Endothelial cell of umbilical vein (primary cell): ENCODE measurements at regions not wholly inside any gene's neighbourhood (a gene's known extent, or its start where the extent isn't known, plus 50 kb on each side); places are given as distances from the start of the nearest gene placed in this dataset.

Source experiments
- BruUV-seq: library from RNA; stranded (reverse); fragments of 400-500 nt; replicated peaks from 2 replicates; lab custom pipeline; 2021; lab: Mats Ljungman, UMichigan
- CTCF ChIA-PET: fragments of 300-600, 350-600 bp; sonication (Branson Sonifier 250); formaldehyde crosslinking; loops from one replicate; lab custom pipeline; 2021; ENCODE audit warnings: antibody characterized with exemption, inconsistent platforms; lab: Charles Lee
- POLR2A ChIA-PET: fragments of 300-600, 350-600 bp; sonication (Branson Sonifier 250); formaldehyde crosslinking; loops from one replicate; lab custom pipeline; 2021; ENCODE audit warnings: antibody characterized with exemption, inconsistent platforms; lab: Charles Lee
- DNase-seq: peaks from one replicate; pipeline ENCODE4 v3.0.0-alpha.2; 2011; ENCODE audit warnings: low read depth, low spot score
- FAIRE-seq: peaks from 2 replicates; lab custom pipeline; 2011; peaks lifted over from hg19 to GRCh38; lab: Jason Lieb, UNC
- H2AFZ ChIP-seq: 2 replicates; pipeline ENCODE4 v1.6.0; 2012; ENCODE audit warnings: low read depth, low read length, control low read depth, inconsistent platforms
- H3K27ac ChIP-seq: 2 replicates; pipeline ENCODE4 v1.5.1; 2011; ENCODE audit warnings: low read depth, mild to moderate bottlenecking, control low read depth, low read length, moderate library complexity; ENCODE audit not compliant: insufficient read depth
- H3K27me3 ChIP-seq, 2 experiments: 2 replicates each; pipeline versions ENCODE4 v1.6.0 to v1.6.1; 2011; ENCODE audit warnings: low read length in 2 of 2, mixed read lengths in 1 of 2; ENCODE audit not compliant: control insufficient read depth in 2 of 2, insufficient read depth in 2 of 2
- H3K36me3 ChIP-seq, 2 experiments: 2 replicates in 1 of 2; 3 replicates in 1 of 2; pipeline ENCODE4 v1.5.1; 2011; ENCODE audit warnings: low read length in 2 of 2, mild to moderate bottlenecking in 1 of 2, moderate library complexity in 1 of 2; ENCODE audit not compliant: control insufficient read depth in 2 of 2, insufficient read depth in 2 of 2; ENCODE audit errors: extremely low read depth in 1 of 2
- H3K4me1 ChIP-seq: 3 replicates; pipeline ENCODE4 v1.5.1; 2011; ENCODE audit warnings: mild to moderate bottlenecking, low read length; ENCODE audit not compliant: control insufficient read depth, insufficient read depth; ENCODE audit errors: extremely low read depth
- H3K4me2 ChIP-seq: 2 replicates; pipeline ENCODE4 v1.6.1; 2011; ENCODE audit warnings: low read length, control low read depth, mixed read lengths; ENCODE audit not compliant: insufficient read depth
- H3K4me3 ChIP-seq, 3 experiments: fragments of 200-600 bp in 1 of 3; sonication (generic), shearing (Covaris generic) in 1 of 3; replicated peaks in 1 of 3; 2 replicates each; pipeline ENCODE4 v1.5.1; 2011 to 2016; ENCODE audit warnings: control low read depth in 3 of 3, low read length in 3 of 3, mild to moderate bottlenecking in 2 of 3, inconsistent platforms in 1 of 3, low read depth in 1 of 3, moderate library complexity in 1 of 3; ENCODE audit not compliant: insufficient read depth in 1 of 3
- H3K79me2 ChIP-seq: 2 replicates; pipeline ENCODE4 v1.6.0; 2012; ENCODE audit warnings: low read length, inconsistent platforms; ENCODE audit not compliant: control insufficient read depth, insufficient read depth
- H3K9ac ChIP-seq: replicated peaks from 2 replicates; pipeline ENCODE3; 2011; ENCODE audit warnings: low read length, control low read depth; ENCODE audit not compliant: insufficient read depth; ENCODE audit errors: extremely low read depth
- H3K9me1 ChIP-seq: replicated peaks from 3 replicates; pipeline ENCODE4 v1.6.0; 2011; ENCODE audit warnings: mild to moderate bottlenecking, low read length; ENCODE audit not compliant: control insufficient read depth, insufficient read depth; ENCODE audit errors: extremely low read depth
- H3K9me3 ChIP-seq: replicated peaks from 2 replicates; pipeline ENCODE4 v1.5.1; 2012; ENCODE audit warnings: low read length, inconsistent platforms; ENCODE audit not compliant: control insufficient read depth, insufficient read depth
- H4K20me1 ChIP-seq: replicated peaks from 2 replicates; pipeline ENCODE3; 2011; ENCODE audit warnings: mild to moderate bottlenecking, low read length; ENCODE audit not compliant: control insufficient read depth, insufficient read depth; ENCODE audit errors: extremely low read depth
- CTCF ChIP-seq, 2 donors: IDR thresholded peaks; 1 replicate in 1 of 2; 2 replicates in 1 of 2; pipeline ENCODE4 v1.5.1; 2011; ENCODE audit warnings: low read length in 2 of 2, mild to moderate bottlenecking in 2 of 2, moderate library complexity in 2 of 2, control low read depth in 1 of 2, inconsistent platforms in 1 of 2, low read depth in 1 of 2; ENCODE audit not compliant: insufficient read depth in 1 of 2; ENCODE audit errors: extremely low read depth in 1 of 2
- EZH2 ChIP-seq: IDR thresholded peaks from 2 replicates; pipeline ENCODE4 v1.6.1; 2012; ENCODE audit warnings: borderline replicate concordance, low read depth, mild to moderate bottlenecking, moderate library complexity, low read length, inconsistent platforms; ENCODE audit not compliant: severe bottlenecking
- FOS ChIP-seq: IDR thresholded peaks from 2 replicates; pipeline ENCODE4 v1.6.1; 2011; ENCODE audit warnings: mild to moderate bottlenecking, low read length, moderate library complexity, borderline replicate concordance; ENCODE audit not compliant: insufficient read depth
- GATA2 ChIP-seq: IDR thresholded peaks from 2 replicates; pipeline ENCODE4 v1.7.0; 2011; ENCODE audit warnings: low read depth, mild to moderate bottlenecking, moderate library complexity, mixed read lengths, low read length; ENCODE audit not compliant: insufficient read length, insufficient read depth
- JUN ChIP-seq: IDR thresholded peaks from 2 replicates; pipeline ENCODE4 v1.6.1; 2011; ENCODE audit warnings: borderline replicate concordance, low read depth; ENCODE audit not compliant: insufficient read length, insufficient read depth
- MAX ChIP-seq: IDR thresholded peaks from 2 replicates; pipeline ENCODE4 v1.6.1; 2011; ENCODE audit not compliant: insufficient read depth, insufficient read length
- MYC ChIP-seq: IDR thresholded peaks from one replicate; pipeline ENCODE4 v1.6.1; 2011; ENCODE audit warnings: mild to moderate bottlenecking, low read depth, low read length
- POLR2A ChIP-seq: IDR thresholded peaks from 2 replicates; pipeline ENCODE4 v1.6.1; 2012; ENCODE audit warnings: low read depth, mild to moderate bottlenecking, control low read depth, low read length
- POLR2AphosphoS5 ChIP-seq: IDR thresholded peaks from 2 replicates; pipeline ENCODE4 v1.6.1; 2012; ENCODE audit warnings: low read depth, mild to moderate bottlenecking, control low read depth, low read length, moderate library complexity; ENCODE audit not compliant: insufficient read depth
- dilution Hi-C: fragments of 300-500 bp; cut with MboI; formaldehyde crosslinking; loops from one replicate; pipeline ENCODE4 v1.15.0; 2019; ENCODE audit warnings: low sequenced_read_pairs; ENCODE audit not compliant: extremely low pct_ligation_motif_present
- intact Hi-C: fragments of 100-400 bp; cut with micrococcal nuclease; formaldehyde crosslinking; loops from one replicate; pipeline ENCODE4 v1.10.0; 2022

GRCh38 chr3:73805435-73805834 is 180.7 kb upstream of the PDZRN3 start:
- Histone ChIP-seq H3K79me2 (no peaks in the 10 kb centered on the region), H3K27me3 (no peaks in the 10 kb centered on the region), H2AFZ (no peak overlapping the region), H3K36me3 (no peaks in the 10 kb centered on the region), H3K4me3 (no peak overlapping the region), H3K4me2 (no peak overlapping the region), H3K27ac (no peak overlapping the region), H3K9ac (no peak overlapping the region), H3K9me3 (no peaks in the 10 kb centered on the region), H4K20me1 (no peaks in the 10 kb centered on the region), H3K9me1 (no peaks in the 10 kb centered on the region), H3K4me1 (no peaks in the 10 kb centered on the region)
- no peak for DNase-seq
- intact Hi-C loops = no loop called here
- TF ChIP-seq POLR2AphosphoS5 = no peak
- no peak for TF ChIP-seq GATA2
- no peak for TF ChIP-seq CTCF (IDR thresholded peaks at IDR 0.05; ENCODE audit: extremely low read depth in 1 of 2, insufficient read depth in 1 of 2, low read depth in 1 of 2, low read length in 2 of 2)
- no peak for TF ChIP-seq JUN
- TF ChIP-seq POLR2A = no peak
- no peak for TF ChIP-seq FOS
- no peak for TF ChIP-seq MYC
- no peak for TF ChIP-seq EZH2
- no peak for TF ChIP-seq MAX
- dilution Hi-C loops = no loop called here
- CTCF ChIA-PET = no interaction called here
- BruUV-seq = no TSS peak
- POLR2A ChIA-PET = no interaction called here
- no peak for FAIRE-seq
